ENCODE measurements at regions not wholly inside any gene's neighbourhood (a gene's known extent, or its start where the extent isn't known, plus 50 kb on each side); places are given as distances from the start of the nearest gene placed in this dataset.

DNA sequence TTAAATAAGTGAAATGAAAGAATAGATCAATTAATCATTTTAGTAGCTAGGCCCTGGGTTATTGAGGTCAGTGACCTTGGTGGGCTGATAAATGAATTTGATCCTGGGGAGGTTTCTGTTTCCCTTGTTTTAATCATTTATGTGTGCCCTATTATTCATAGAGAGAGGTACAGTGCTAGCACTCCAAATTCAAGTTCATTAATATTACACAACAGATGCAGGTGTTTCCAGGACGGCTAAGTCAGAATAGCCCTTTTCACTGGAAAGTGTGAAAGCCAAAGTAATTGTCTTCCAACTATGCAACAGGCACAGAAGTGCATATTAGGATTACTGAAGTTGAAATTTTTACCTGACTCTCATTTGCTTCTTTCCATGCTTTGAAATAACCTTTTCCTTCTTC is 61.7 kb upstream of the SGK1 start (continued):
- TF ChIP-seq, protein P1, sequence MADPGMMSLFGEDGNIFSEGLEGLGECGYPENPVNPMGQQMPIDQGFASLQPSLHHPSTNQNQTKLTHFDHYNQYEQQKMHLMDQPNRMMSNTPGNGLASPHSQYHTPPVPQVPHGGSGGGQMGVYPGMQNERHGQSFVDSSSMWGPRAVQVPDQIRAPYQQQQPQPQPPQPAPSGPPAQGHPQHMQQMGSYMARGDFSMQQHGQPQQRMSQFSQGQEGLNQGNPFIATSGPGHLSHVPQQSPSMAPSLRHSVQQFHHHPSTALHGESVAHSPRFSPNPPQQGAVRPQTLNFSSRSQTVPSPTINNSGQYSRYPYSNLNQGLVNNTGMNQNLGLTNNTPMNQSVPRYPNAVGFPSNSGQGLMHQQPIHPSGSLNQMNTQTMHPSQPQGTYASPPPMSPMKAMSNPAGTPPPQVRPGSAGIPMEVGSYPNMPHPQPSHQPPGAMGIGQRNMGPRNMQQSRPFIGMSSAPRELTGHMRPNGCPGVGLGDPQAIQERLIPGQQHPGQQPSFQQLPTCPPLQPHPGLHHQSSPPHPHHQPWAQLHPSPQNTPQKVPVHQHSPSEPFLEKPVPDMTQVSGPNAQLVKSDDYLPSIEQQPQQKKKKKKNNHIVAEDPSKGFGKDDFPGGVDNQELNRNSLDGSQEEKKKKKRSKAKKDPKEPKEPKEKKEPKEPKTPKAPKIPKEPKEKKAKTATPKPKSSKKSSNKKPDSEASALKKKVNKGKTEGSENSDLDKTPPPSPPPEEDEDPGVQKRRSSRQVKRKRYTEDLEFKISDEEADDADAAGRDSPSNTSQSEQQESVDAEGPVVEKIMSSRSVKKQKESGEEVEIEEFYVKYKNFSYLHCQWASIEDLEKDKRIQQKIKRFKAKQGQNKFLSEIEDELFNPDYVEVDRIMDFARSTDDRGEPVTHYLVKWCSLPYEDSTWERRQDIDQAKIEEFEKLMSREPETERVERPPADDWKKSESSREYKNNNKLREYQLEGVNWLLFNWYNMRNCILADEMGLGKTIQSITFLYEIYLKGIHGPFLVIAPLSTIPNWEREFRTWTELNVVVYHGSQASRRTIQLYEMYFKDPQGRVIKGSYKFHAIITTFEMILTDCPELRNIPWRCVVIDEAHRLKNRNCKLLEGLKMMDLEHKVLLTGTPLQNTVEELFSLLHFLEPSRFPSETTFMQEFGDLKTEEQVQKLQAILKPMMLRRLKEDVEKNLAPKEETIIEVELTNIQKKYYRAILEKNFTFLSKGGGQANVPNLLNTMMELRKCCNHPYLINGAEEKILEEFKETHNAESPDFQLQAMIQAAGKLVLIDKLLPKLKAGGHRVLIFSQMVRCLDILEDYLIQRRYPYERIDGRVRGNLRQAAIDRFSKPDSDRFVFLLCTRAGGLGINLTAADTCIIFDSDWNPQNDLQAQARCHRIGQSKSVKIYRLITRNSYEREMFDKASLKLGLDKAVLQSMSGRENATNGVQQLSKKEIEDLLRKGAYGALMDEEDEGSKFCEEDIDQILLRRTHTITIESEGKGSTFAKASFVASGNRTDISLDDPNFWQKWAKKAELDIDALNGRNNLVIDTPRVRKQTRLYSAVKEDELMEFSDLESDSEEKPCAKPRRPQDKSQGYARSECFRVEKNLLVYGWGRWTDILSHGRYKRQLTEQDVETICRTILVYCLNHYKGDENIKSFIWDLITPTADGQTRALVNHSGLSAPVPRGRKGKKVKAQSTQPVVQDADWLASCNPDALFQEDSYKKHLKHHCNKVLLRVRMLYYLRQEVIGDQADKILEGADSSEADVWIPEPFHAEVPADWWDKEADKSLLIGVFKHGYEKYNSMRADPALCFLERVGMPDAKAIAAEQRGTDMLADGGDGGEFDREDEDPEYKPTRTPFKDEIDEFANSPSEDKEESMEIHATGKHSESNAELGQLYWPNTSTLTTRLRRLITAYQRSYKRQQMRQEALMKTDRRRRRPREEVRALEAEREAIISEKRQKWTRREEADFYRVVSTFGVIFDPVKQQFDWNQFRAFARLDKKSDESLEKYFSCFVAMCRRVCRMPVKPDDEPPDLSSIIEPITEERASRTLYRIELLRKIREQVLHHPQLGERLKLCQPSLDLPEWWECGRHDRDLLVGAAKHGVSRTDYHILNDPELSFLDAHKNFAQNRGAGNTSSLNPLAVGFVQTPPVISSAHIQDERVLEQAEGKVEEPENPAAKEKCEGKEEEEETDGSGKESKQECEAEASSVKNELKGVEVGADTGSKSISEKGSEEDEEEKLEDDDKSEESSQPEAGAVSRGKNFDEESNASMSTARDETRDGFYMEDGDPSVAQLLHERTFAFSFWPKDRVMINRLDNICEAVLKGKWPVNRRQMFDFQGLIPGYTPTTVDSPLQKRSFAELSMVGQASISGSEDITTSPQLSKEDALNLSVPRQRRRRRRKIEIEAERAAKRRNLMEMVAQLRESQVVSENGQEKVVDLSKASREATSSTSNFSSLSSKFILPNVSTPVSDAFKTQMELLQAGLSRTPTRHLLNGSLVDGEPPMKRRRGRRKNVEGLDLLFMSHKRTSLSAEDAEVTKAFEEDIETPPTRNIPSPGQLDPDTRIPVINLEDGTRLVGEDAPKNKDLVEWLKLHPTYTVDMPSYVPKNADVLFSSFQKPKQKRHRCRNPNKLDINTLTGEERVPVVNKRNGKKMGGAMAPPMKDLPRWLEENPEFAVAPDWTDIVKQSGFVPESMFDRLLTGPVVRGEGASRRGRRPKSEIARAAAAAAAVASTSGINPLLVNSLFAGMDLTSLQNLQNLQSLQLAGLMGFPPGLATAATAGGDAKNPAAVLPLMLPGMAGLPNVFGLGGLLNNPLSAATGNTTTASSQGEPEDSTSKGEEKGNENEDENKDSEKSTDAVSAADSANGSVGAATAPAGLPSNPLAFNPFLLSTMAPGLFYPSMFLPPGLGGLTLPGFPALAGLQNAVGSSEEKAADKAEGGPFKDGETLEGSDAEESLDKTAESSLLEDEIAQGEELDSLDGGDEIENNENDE (IDR thresholded peaks at IDR 0.05; ENCODE audit: insufficient replicate concordance, low read length): no peak
- TF ChIP-seq, protein P2, sequence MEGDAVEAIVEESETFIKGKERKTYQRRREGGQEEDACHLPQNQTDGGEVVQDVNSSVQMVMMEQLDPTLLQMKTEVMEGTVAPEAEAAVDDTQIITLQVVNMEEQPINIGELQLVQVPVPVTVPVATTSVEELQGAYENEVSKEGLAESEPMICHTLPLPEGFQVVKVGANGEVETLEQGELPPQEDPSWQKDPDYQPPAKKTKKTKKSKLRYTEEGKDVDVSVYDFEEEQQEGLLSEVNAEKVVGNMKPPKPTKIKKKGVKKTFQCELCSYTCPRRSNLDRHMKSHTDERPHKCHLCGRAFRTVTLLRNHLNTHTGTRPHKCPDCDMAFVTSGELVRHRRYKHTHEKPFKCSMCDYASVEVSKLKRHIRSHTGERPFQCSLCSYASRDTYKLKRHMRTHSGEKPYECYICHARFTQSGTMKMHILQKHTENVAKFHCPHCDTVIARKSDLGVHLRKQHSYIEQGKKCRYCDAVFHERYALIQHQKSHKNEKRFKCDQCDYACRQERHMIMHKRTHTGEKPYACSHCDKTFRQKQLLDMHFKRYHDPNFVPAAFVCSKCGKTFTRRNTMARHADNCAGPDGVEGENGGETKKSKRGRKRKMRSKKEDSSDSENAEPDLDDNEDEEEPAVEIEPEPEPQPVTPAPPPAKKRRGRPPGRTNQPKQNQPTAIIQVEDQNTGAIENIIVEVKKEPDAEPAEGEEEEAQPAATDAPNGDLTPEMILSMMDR (IDR thresholded peaks at IDR 0.05; ENCODE audit: control extremely low read depth in 1 of 3, insufficient read depth in 1 of 3, low read depth in 1 of 3, low read length in 3 of 3): no peak
- no peak for TF ChIP-seq POLR2A (IDR thresholded peaks at IDR 0.05; ENCODE audit: control extremely low read depth in 1 of 2, low read depth in 2 of 2, low read length in 2 of 2)
- no peak for TF ChIP-seq FOSL1 (IDR thresholded peaks at IDR 0.05; ENCODE audit: insufficient read depth, low read depth, low read length)
